HG02938 (cell line): ENCODE measurements at regions not wholly inside any gene's neighbourhood (a gene's known extent, or its start where the extent isn't known, plus 50 kb on each side); places are given as distances from the start of the nearest gene placed in this dataset.
A peak's percentile ranks its signal among the peaks of the same experiment; 100 is the strongest.
"Not testable (repeated sequence)": the region's sequence is repeated elsewhere in the genome, so short reads cannot be mapped to it uniquely, and the experiment has no call there.

ENCODE experiments used
- ATAC-seq: cut with Tn5 transposase; IDR thresholded peaks from one replicate; pipeline ENCODE4 v1.9.1; 2021; ENCODE audit warnings: mild to moderate bottlenecking, moderate library complexity; ENCODE audit not compliant: unreplicated experiment

DNA sequence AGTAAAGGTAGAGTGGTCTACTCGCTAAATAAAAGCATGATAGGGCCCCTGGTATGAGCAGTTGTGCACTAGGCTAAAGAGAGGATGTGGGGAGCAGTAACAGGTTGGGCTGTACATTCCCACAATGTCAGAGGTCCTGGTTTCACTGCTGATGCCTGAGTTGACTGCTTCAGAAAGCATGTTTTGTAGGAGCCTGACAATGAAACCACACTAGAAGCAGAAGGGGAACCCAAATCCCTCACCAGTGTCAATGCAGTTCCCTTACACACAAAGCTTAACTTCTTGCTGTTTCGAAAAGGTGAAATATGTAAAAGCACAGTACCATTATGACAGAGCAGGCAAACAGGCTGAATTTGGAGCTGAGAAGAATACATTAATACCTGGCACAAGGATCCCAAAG, 291.7 kb upstream of the KYNU start:
- peak; percentile 81 for ATAC-seq

DNA sequence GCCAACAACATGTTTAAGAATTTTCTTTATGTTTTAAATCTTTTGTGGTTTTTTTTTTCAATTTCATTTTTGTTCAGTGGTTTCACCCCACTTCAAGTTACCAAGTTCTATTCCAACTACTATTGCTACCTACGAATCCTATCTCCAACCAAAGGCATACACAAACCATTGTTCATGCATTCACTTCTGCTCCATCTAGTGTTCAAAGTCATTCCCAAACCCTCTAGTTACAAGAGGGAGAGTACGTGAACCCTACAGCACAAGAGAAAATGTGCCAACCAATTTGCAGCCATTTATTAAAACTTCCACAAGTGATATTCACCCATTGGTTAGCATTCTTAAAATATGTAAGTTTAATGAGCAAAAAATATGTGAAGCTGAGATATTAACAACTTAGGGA, 295.1 kb upstream of the KYNU start:
- no peak for ATAC-seq

DNA sequence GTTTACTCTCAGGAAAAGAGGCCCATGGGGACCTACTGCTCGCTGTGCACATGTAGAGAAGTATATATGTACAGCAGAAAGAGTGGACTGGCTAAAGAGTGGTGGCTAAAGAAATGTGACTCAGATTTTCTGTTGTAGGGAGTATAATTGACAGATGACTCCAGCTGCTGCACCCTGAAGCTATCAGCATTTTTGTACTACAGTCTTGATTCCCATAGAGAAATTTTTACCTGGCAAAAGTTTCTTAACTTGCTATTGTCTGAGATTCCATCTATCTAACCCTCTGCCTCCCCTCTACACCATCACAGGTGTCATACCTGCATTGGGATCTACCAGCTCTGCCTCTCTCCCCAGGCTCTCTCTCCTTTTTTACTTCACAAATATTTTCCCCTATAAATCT, 296.0 kb upstream of the KYNU start:
- no peak for ATAC-seq

DNA sequence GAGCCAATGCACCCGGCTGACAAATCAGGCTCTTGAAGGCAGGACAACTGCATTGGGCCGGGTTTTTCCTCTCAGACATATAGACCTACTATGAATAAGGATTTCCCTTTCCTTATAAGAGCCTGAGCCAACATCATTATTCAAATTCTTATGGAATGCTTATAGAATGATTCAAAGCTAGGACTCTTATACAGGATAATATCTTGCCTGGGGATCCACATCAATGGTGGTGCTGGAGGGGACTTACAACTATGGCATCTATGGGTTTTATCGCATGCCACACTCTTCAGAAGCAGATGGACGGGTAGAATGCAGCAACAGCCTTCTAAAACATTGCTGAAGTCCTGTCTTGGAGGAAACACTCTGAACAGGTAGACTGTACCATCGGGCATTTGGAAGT, 296.8 kb upstream of the KYNU start:
- no peak for ATAC-seq

DNA sequence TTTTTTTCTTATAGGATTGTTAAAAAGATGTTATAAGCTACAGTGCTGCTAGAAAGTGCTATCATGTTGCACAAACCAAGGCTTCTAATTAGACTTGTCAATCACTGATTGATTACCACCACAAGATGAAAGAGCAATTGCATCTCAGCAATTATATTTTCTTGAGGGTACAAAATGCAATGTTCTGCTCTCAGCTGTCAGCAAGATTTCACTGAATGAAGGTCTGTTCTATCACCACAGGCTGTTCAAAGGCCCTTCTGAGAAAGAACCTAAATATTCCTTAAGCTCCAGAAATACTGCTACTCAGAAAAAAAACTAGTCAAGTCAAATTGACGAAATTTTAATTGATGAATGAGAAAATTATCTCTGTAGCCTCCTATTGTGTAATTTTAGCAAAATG, 301.9 kb upstream of the KYNU start:
- no peak for ATAC-seq

DNA sequence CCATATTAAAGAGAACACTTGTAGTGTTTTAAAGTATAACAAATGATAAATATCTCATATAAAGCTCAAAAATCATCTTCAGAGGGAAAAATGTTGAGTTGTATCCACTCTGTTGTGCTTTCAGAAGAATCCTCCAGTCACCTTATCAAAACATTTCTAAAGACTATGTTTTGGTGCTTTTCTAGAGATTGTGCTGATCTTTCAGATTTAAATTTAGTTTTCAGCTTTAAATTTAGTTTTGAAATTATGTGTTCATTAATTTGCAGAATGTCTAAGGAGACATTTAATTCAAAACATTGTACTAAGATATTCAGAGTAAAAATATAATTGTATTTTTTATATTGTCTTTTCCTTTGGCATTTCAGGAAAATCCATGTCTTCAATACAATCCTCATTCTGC, 303.1 kb upstream of the KYNU start:
- ATAC-seq, result no peak

DNA sequence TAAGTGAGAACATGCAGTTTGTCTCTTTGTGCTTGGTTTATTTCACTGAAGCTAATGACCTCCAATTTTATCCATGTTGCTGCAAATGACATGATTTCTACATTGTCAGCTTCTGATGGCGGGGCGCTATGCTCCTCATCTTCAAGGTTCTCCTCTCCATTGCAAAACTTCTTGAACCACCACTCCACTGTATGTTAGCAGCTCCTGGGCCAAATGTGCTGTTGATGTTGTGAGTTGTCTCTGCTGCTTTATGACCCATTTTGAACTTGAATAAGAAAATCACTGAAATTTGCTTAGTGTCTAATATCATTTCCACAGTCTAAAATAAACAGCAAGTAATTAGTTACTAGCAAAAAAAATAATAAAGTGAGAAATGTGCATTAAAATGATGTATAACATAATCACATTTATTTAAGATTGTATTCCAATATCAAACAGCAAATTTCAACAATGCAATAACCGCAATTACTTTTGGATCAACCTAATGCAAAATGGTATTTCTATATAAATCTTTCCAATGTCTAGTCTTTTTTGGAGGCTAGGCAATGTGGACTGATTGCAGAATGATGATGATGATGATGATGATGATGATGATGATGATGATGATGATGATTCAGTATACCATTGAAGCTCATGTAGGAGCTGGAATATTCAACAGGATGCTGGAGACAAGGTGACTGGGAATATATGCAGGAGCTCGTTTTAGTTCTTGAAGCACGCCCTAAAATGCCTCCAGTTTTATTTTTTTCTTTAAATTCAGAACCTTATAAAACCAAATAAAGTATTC, 304.9 kb upstream of the KYNU start:
- no peak for ATAC-seq

DNA sequence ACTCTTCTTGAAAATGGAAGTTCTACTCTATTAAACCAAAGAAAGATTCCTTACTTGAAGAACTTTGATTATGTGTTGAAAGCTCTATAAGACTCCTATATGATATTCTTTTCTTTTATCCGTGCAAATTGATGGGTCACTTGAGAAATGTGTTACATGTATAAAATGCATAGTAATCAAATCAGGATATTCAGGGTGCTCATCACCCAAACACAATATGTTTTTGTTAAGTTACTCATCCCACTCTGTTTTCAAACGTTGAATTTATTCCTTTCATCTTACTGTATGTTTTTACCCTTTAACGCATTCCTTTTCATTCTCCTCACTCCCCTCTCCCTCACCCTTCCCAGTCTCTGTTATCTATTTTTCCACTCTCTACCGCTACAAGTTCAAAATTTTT, 305.5 kb upstream of the KYNU start:
- no peak for ATAC-seq

DNA sequence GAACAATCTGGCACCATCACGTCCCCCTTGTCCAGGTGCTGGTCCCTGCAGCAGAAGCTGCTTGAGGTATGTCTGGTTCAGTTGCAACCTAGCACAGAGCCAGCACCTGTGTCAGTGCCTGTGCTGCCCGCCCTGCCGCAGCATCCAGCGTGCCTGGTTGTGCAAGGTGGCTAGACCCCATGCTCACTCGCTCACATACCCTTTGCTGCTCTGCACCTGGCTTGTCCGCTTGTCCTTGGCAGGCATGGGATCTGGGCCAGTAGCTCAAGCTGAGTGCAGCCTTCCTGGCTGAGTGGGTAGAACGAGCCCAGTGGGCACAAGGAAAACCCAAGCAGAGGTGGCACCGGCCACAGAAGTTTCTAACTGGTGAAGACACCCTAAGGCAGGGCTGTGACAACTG, 314.6 kb upstream of the KYNU start:
- ATAC-seq, result no peak

DNA sequence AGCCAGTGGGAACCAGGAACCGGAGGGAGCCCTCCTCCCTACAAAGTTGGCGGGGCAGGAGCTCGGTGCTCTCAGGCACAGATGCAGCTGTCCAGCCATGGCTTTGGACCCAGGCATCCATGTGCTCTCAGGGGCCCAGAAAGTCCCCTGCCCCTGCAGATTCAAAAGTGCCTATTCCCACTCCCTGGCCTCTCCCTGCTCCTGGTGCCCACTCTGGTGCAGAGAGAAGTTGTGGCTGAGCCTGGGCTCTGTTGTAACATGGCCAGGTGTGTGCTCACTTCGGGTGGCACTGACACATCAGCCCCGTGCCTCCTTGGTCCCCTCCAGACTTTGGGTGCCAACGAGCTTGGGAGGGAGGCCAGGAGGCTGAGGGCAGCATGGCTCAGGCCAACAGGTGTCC, 315.8 kb upstream of the KYNU start:
- ATAC-seq, result no peak

DNA sequence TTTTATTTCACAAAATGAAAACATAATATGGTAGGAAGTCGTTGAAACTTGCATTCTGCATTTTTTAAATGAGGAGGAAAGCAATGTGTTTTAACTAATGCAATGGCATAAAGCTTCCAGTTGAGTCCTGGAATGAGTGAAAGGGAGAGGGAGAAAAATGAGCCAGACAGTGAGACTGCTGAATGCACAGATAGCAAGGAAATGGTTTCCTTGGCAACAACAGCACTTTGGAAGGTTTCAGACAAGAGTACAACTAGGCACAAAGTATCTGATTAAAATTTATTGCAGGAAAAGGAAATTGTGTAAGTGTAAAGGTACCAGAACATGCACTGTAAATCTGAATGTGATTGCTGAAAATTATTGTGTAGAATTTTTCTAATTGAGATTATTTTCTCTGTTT, 320.1 kb upstream of the KYNU start:
- ATAC-seq, result no peak

DNA sequence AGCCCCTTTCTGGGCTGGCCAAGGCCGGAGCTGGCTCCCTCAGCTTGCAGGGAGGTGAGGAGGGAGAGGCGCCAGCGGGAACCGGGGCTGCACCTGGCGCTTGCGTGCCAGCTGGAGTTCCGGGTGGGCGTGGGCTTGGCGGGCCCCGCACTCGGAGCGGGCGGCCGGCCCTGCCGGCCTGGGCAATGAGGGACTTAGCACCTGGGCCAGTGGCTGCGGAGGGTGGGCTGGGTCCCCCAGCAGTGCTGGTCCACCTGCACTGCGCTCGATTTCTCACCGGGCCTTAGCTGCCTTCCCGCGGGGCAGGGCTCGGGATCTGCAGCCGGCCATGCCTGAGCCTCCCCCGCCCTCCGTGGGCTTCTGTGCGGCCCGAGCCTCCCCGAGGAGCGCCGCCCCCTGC, 331.5 kb upstream of the KYNU start:
- not testable (repeated sequence) for ATAC-seq

DNA sequence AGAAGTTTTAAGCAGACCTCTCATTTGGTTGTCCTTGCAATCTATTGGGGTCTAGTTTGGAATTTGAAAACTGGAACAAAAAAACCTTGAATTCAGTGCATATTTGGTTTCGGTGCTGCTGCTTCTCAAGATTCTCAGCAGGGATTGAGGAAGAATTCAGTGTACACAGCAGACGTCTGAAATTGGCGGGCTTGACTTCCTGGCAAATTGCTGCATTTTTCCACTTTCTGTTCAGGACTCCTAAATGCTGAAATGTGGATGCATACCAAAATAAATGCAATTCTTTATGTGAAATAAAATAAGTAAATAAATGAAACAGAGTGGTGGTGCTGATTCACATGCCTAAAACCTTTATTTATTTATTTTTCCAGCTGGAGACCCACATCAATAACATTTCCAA, 332.4 kb upstream of the KYNU start:
- no peak for ATAC-seq

DNA sequence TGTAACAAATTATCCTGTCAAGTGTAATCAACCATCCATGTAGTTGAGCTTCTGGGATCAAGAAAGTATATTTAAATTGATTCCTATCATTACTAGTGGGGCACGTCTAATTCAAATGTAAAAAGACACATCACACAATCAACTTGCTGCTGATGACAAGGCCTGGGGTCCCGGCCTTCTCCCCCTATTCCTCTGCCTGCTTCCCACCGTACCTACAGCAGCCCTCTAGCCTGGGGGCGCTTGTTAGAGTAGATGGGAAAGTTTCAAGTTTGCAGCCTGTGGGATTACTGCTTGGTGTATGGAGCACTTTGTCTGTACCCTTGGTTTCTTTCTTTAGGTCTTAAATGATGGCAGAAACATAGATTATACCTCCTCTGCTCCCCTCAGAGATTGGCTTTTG, 333.3 kb upstream of the KYNU start:
- no peak for ATAC-seq

DNA sequence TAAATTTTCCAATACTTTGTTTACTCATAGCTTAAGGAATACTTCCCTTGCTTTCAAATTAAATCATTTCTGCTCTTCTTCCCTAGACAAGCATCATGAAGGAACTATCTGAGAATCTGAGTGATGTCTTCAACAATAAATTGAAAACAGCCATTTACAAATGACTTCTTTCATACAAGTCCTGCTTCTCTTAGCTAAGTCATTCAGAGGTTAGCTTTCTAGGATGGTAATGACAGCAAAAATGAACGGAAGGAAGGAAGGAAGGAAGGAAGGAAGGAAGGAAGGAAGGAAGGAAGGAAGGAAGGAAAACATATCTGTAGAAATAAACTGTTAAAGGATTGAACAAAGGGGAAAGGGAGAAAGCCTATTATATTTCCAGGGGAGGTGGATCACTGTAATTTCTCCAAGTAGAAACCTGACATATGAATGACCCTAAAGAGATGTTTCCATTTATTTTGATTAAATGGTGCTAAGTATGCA, 335.0 kb upstream of the KYNU start:
- ATAC-seq, result no peak

DNA sequence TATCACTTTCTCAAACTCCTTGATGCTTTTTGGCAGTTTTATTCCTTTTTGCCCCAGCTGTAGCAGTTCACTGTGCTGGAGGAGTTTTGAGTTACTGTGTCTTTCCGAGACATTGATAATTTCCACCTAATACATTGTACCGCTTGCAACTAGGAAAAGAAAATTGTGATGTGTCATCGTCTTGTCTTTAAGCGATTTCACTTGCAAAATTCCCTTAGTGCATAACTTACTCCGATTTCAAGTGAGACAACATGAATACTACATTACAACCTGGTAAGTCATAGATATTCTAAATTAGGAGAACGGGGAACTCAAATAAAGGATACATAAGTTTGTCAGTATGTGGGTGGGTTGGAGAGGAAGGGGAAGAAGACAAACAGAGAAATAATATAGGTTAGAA, 340.5 kb upstream of the KYNU start:
- ATAC-seq, result no peak

DNA sequence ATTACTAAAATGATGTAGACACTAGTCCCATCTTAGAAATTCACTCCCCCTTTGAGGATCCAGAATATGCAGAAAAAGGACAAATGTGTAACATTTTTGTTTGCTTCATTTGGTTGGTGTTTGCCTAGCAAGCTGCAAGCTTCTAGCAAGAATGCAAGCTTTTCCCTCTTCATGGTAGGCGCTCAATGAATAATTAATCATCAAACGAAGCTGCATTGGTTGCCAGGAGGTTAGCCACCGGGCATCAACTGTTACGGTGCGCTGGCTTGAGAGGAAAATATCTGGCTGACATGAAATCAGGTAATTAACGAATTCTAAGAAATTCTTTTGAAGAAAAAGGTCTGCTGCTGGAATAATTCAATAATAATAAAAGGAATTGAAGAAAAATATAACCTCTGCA, 341.0 kb upstream of the KYNU start:
- no peak for ATAC-seq

DNA sequence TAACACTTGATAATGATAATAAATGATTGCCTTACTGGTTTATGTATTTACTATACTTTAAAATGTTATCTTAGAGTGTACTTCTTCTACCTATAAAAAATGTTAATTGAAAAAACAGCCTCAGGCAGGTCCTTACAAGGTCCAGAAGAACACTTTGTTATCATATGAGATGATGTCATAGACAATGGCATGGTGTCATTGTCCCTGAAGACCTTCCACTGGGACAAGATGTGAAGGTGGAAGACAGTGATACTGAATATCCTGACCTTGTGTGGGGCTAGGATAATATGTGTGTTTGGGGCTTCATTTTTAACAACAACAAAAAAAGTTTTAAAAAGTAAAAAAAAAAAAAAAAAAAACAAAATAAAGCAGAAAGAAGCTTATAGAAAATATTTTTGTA, 342.2 kb upstream of the KYNU start:
- no peak for ATAC-seq

DNA sequence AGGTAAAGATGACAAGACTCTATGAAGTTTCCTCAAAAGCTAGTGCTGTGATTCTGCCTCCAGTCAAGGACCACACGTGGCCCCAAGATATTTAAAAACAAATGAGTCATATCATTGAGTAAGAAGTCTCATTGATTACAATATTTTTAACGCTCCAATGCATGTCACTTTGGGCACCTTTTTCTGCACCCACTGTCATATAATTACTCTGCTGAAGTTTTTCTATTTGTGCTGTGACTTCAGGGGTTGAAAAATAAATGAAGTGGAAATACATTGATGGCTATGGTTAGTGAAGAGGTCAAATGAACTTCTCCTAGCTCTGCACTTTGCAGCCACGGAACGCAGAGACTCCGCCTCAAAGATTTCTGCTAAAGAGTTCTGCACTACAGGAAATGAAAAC, 344.3 kb upstream of the KYNU start:
- no peak for ATAC-seq

DNA sequence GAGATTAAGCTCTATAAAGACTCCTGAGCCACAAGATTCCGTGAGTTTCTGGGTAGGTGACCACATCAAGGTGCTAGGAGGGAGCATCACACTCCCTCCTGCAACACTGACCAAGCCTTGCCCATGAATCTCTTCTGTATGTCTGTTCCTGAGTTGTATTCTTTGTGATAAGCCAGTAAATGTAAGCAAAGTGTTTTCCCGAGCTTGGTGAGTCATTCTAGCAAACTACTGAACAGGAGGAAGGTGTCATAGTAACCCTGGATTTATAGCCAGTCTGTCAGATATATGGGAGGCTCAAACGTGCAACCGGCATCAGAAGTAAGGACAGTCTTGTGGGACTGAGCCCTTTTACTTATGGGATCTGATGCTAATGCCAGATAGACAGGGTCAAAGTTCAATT, 346.1 kb upstream of the KYNU start:
- ATAC-seq, result no peak

DNA sequence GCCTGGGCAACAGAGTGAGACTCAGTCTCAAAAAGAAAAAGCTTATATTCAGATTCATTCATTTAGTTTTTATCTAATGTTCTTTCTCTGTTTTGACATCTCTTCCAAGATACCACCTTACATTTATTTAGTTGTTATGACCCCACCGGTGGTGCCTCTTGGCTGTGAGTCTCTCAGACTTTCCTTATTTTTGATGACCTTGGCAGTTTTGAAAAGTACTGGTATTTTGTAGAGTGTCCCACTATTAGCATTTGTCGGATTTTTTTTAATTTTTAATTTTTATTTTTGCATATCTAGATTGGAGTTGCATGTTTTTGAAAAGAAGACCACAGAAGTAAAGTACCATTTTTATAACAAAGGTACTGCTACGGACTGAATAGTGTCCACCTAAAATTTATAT, 351.7 kb upstream of the KYNU start:
- no peak for ATAC-seq

DNA sequence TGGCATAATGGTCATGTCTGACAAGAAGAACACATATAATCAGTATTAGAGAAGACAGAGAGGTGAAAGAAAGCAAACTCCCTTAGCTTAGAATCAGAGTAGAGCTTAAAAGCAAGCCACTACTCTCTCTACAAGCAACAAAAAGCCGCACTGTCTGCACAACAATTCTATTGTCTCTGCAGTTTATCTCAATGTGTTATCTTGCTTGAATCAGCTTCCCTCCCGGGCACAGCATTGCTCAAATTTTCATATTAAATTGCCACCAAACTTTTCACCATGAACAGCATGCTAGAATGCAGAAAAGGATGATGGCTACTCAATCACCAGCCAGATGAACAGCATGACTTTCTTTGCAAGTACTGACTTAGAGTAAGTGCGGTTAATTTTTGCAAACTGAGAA, 356.0 kb upstream of the KYNU start:
- ATAC-seq, result no peak

DNA sequence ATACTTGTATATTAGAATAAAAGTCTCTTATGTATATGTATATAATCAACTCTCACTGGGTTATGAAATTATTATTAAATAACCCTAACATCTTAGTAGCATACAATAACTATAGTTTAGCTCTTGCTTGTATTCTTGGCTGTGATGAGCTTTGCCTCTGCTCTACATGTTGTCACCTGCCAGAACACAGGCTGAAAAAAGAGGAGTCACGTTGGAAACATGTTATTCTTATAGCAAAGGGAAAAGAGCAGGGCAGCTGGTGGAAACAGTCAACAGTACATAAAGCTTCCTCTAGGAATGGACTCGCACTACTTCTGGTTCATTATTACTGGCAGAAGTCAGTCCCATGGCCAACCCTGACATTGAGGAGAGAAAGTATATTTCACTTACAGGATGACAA, 362.0 kb upstream of the KYNU start:
- no peak for ATAC-seq
